ENCODE measurements at regions not wholly inside any gene's neighbourhood (a gene's known extent, or its start where the extent isn't known, plus 50 kb on each side); places are given as distances from the start of the nearest gene placed in this dataset.
"Not testable (repeated sequence)": the region's sequence is repeated elsewhere in the genome, so short reads cannot be mapped to it uniquely, and the experiment has no call there.

GRCh38 chr4:28287831-28288233, 1427.2 kb downstream of the STIM2 start:
- no peak for TF ChIP-seq CTCF (IDR thresholded peaks at IDR 0.05; ENCODE audit: low read depth, low read length, poor library complexity, severe bottlenecking)
- TF ChIP-seq EZH2phosphoT487 (IDR thresholded peaks at IDR 0.05; ENCODE audit: borderline replicate concordance, low read length) = no peak
- Histone ChIP-seq H3K4me1 (ENCODE audit: control insufficient read depth, low read length) (no peaks in the 10 kb centered on the region), H3K4me3 (ENCODE audit: low read length) (no peak overlapping the region), H3F3A (ENCODE audit: control insufficient read depth, insufficient read depth) (no peaks in the 10 kb centered on the region), H3K27ac (ENCODE audit: low read depth, low read length) (no peak overlapping the region), H3K9me2 (replicated peaks; ENCODE audit: control insufficient read depth, low read length) (no peaks in the 10 kb centered on the region), H3K36me3 (ENCODE audit: control insufficient read depth, low read length) (no peaks in the 10 kb centered on the region), H3K9me3 (ENCODE audit: control insufficient read depth, insufficient read depth, low read length) (no peaks in the 10 kb centered on the region), H3K27me3 (ENCODE audit: control insufficient read depth, low read length) (no peaks in the 10 kb centered on the region), H3K79me2 (ENCODE audit: control insufficient read depth, low read length) (no peaks in the 10 kb centered on the region), H4K20me1 (ENCODE audit: control insufficient read depth, insufficient read depth, low read depth, low read length) (no peaks in the 10 kb centered on the region), H3K4me2 (ENCODE audit: low read length) (no peak overlapping the region)

GRCh38 chr4:28296239-28296638, 1435.6 kb downstream of the STIM2 start:
- H3K9me3 ChIP-seq (ENCODE audit: control insufficient read depth, insufficient read depth, low read length) = no peaks in the 10 kb centered on the region
- TF ChIP-seq EZH2phosphoT487 (IDR thresholded peaks at IDR 0.05; ENCODE audit: borderline replicate concordance, low read length) (no peak), CTCF (IDR thresholded peaks at IDR 0.05; ENCODE audit: low read depth, low read length, poor library complexity, severe bottlenecking) (no peak)
- H3K4me1 ChIP-seq (ENCODE audit: control insufficient read depth, low read length) = no peaks in the 10 kb centered on the region
- H3K4me3 ChIP-seq (ENCODE audit: low read length) = no peak overlapping the region
- no peak overlapping the region for H3K4me2 ChIP-seq (ENCODE audit: low read length)
- H3K9me2 ChIP-seq (replicated peaks; ENCODE audit: control insufficient read depth, low read length) = no peaks in the 10 kb centered on the region
- H3F3A ChIP-seq (ENCODE audit: control insufficient read depth, insufficient read depth) = no peaks in the 10 kb centered on the region
- no peaks in the 10 kb centered on the region for H3K27me3 ChIP-seq (ENCODE audit: control insufficient read depth, low read length)
- H3K27ac ChIP-seq (ENCODE audit: low read depth, low read length) = no peak overlapping the region
- H4K20me1 ChIP-seq (ENCODE audit: control insufficient read depth, insufficient read depth, low read depth, low read length) = no peaks in the 10 kb centered on the region
- no peaks in the 10 kb centered on the region for H3K79me2 ChIP-seq (ENCODE audit: control insufficient read depth, low read length)
- H3K36me3 ChIP-seq (ENCODE audit: control insufficient read depth, low read length) = no peaks in the 10 kb centered on the region

- H3F3A ChIP-seq (ENCODE audit: control insufficient read depth, insufficient read depth) = no peaks in the 10 kb centered on the region
- TF ChIP-seq EZH2phosphoT487 (IDR thresholded peaks at IDR 0.05; ENCODE audit: borderline replicate concordance, low read length) (no peak), CTCF (IDR thresholded peaks at IDR 0.05; ENCODE audit: low read depth, low read length, poor library complexity, severe bottlenecking) (no peak)
- no peak overlapping the region for H3K27ac ChIP-seq (ENCODE audit: low read depth, low read length)
- H3K27me3 ChIP-seq (ENCODE audit: control insufficient read depth, low read length) = no peaks in the 10 kb centered on the region
- H3K4me1 ChIP-seq (ENCODE audit: control insufficient read depth, low read length) = no peaks in the 10 kb centered on the region
- H3K36me3 ChIP-seq (ENCODE audit: control insufficient read depth, low read length) = no peaks in the 10 kb centered on the region
- no peaks in the 10 kb centered on the region for H4K20me1 ChIP-seq (ENCODE audit: control insufficient read depth, insufficient read depth, low read depth, low read length)
- no peak overlapping the region for H3K4me2 ChIP-seq (ENCODE audit: low read length)
- H3K9me3 ChIP-seq (ENCODE audit: control insufficient read depth, insufficient read depth, low read length) = no peaks in the 10 kb centered on the region
- no peak overlapping the region for H3K4me3 ChIP-seq (ENCODE audit: low read length)
- H3K79me2 ChIP-seq (ENCODE audit: control insufficient read depth, low read length) = no peaks in the 10 kb centered on the region
- no peaks in the 10 kb centered on the region for H3K9me2 ChIP-seq (replicated peaks; ENCODE audit: control insufficient read depth, low read length)
Observed at GRCh38 chr4:28310926-28311325, 1450.3 kb downstream of the STIM2 start.

GRCh38 chr4:28312497-28312896, 1451.9 kb downstream of the STIM2 start:
- not testable (repeated sequence) for H3K4me3 ChIP-seq (ENCODE audit: low read length); H3K27ac ChIP-seq (ENCODE audit: low read depth, low read length); H4K20me1 ChIP-seq (ENCODE audit: control insufficient read depth, insufficient read depth, low read depth, low read length); H3F3A ChIP-seq (ENCODE audit: control insufficient read depth, insufficient read depth); H3K36me3 ChIP-seq (ENCODE audit: control insufficient read depth, low read length); H3K27me3 ChIP-seq (ENCODE audit: control insufficient read depth, low read length); H3K9me2 ChIP-seq (replicated peaks; ENCODE audit: control insufficient read depth, low read length); H3K9me3 ChIP-seq (ENCODE audit: control insufficient read depth, insufficient read depth, low read length); H3K4me1 ChIP-seq (ENCODE audit: control insufficient read depth, low read length); H3K4me2 ChIP-seq (ENCODE audit: low read length); H3K79me2 ChIP-seq (ENCODE audit: control insufficient read depth, low read length)

Data from DOHH2 (cell line).